ENCODE measurements at regions not wholly inside any gene's neighbourhood (a gene's known extent, or its start where the extent isn't known, plus 50 kb on each side); places are given as distances from the start of the nearest gene placed in this dataset.

- TF ChIP-seq, protein P1, sequence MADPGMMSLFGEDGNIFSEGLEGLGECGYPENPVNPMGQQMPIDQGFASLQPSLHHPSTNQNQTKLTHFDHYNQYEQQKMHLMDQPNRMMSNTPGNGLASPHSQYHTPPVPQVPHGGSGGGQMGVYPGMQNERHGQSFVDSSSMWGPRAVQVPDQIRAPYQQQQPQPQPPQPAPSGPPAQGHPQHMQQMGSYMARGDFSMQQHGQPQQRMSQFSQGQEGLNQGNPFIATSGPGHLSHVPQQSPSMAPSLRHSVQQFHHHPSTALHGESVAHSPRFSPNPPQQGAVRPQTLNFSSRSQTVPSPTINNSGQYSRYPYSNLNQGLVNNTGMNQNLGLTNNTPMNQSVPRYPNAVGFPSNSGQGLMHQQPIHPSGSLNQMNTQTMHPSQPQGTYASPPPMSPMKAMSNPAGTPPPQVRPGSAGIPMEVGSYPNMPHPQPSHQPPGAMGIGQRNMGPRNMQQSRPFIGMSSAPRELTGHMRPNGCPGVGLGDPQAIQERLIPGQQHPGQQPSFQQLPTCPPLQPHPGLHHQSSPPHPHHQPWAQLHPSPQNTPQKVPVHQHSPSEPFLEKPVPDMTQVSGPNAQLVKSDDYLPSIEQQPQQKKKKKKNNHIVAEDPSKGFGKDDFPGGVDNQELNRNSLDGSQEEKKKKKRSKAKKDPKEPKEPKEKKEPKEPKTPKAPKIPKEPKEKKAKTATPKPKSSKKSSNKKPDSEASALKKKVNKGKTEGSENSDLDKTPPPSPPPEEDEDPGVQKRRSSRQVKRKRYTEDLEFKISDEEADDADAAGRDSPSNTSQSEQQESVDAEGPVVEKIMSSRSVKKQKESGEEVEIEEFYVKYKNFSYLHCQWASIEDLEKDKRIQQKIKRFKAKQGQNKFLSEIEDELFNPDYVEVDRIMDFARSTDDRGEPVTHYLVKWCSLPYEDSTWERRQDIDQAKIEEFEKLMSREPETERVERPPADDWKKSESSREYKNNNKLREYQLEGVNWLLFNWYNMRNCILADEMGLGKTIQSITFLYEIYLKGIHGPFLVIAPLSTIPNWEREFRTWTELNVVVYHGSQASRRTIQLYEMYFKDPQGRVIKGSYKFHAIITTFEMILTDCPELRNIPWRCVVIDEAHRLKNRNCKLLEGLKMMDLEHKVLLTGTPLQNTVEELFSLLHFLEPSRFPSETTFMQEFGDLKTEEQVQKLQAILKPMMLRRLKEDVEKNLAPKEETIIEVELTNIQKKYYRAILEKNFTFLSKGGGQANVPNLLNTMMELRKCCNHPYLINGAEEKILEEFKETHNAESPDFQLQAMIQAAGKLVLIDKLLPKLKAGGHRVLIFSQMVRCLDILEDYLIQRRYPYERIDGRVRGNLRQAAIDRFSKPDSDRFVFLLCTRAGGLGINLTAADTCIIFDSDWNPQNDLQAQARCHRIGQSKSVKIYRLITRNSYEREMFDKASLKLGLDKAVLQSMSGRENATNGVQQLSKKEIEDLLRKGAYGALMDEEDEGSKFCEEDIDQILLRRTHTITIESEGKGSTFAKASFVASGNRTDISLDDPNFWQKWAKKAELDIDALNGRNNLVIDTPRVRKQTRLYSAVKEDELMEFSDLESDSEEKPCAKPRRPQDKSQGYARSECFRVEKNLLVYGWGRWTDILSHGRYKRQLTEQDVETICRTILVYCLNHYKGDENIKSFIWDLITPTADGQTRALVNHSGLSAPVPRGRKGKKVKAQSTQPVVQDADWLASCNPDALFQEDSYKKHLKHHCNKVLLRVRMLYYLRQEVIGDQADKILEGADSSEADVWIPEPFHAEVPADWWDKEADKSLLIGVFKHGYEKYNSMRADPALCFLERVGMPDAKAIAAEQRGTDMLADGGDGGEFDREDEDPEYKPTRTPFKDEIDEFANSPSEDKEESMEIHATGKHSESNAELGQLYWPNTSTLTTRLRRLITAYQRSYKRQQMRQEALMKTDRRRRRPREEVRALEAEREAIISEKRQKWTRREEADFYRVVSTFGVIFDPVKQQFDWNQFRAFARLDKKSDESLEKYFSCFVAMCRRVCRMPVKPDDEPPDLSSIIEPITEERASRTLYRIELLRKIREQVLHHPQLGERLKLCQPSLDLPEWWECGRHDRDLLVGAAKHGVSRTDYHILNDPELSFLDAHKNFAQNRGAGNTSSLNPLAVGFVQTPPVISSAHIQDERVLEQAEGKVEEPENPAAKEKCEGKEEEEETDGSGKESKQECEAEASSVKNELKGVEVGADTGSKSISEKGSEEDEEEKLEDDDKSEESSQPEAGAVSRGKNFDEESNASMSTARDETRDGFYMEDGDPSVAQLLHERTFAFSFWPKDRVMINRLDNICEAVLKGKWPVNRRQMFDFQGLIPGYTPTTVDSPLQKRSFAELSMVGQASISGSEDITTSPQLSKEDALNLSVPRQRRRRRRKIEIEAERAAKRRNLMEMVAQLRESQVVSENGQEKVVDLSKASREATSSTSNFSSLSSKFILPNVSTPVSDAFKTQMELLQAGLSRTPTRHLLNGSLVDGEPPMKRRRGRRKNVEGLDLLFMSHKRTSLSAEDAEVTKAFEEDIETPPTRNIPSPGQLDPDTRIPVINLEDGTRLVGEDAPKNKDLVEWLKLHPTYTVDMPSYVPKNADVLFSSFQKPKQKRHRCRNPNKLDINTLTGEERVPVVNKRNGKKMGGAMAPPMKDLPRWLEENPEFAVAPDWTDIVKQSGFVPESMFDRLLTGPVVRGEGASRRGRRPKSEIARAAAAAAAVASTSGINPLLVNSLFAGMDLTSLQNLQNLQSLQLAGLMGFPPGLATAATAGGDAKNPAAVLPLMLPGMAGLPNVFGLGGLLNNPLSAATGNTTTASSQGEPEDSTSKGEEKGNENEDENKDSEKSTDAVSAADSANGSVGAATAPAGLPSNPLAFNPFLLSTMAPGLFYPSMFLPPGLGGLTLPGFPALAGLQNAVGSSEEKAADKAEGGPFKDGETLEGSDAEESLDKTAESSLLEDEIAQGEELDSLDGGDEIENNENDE (IDR thresholded peaks at IDR 0.05; ENCODE audit: insufficient replicate concordance, low read length): no peak
- TF ChIP-seq TAF1 (IDR thresholded peaks at IDR 0.05; ENCODE audit: low read depth, low read length): no peak
- no peak for TF ChIP-seq CBX8 (IDR thresholded peaks at IDR 0.05; ENCODE audit: borderline replicate concordance, low read depth, low read length)
- TF ChIP-seq CBX5 (IDR thresholded peaks at IDR 0.05; ENCODE audit: low read depth, low read length): no peak
Observed at GRCh38 chr9:26292943-26293342, 599.7 kb downstream of the CAAP1 start (continued).
